GM18507 (cell line): ENCODE measurements at regions not wholly inside any gene's neighbourhood (a gene's known extent, or its start where the extent isn't known, plus 50 kb on each side); places are given as distances from the start of the nearest gene placed in this dataset.

Source experiments
- DNase-seq: peaks from one replicate; pipeline ENCODE4 v3.0.0; 2011; ENCODE audit warnings: low read depth; ENCODE audit not compliant: insufficient read length; ENCODE audit errors: extremely low spot score
- FAIRE-seq: peaks from 2 replicates; lab custom pipeline; 2011; peaks lifted over from hg19 to GRCh38; lab: Jason Lieb, UNC

- DNase-seq (no peak), FAIRE-seq (no peak)
Observed at GRCh38 chr1:80445033-80445432, 1355.7 kb upstream of the ADGRL2 start.

DNA sequence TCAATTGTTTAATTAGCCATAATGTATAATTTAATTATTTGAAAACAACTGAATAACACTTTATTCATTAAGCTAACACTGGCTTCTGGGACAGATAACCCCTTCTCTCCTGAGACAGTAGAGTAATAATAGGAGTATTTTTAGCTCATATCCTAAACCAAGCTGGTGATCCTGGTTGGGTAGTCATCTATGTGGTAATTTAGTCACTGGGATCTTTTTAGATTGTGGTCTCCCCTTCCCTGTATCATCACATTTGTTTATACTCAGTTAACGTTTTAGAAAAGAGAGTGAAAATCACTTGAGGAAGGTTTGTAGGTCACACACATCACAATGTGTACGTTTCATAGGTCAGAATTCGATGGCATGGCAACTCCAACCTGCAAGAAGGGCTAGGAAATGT is 1356.6 kb upstream of the ADGRL2 start:
- FAIRE-seq (no peak), DNase-seq (no peak)

- FAIRE-seq (no peak), DNase-seq (no peak)
Observed at GRCh38 chr1:80441664-80442063, 1359.1 kb upstream of the ADGRL2 start.

DNA sequence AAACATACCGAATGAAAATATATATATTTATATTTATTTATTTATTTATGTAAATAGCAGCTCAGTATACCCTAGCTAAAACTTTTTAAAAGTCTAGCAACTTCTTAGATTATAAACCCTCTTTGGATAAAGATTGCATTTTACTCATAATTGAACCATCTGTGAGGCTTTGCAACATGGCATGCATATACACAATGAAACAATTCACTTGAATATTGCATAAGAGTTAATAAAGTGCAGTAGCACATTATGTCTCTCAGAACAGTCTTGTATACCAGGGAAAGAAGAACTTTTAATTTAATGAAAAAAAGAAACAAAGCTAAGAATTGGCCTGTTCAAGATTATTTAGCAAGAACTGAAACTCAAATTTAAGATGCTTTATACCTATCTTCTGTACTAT is 1363.9 kb upstream of the ADGRL2 start:
- DNase-seq (no peak), FAIRE-seq (no peak)

GRCh38 chr1:80427881-80428280 is 1372.9 kb upstream of the ADGRL2 start:
- FAIRE-seq (no peak), DNase-seq (no peak)

DNA sequence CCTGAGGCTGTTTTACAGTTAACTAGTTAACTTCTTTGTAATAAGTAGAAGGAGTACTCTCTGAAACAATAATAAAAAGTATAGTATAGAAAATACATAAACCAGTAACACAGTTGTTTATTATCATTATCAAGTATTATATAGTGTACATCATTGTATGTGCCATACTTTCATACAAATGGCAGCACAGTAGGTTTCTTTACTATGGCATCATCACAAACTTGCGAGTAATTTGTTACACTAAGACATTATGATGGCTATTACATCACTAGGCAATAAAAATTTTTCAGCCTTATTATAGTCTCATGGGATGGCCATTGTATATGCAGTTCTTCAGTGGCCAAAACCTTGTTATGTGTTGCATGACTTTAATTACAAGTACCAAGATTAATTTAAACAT is 1376.5 kb upstream of the ADGRL2 start:
- FAIRE-seq (no peak), DNase-seq (no peak)

GRCh38 chr1:80418134-80418533 is 1382.6 kb upstream of the ADGRL2 start:
- DNase-seq (no peak), FAIRE-seq (no peak)

DNA sequence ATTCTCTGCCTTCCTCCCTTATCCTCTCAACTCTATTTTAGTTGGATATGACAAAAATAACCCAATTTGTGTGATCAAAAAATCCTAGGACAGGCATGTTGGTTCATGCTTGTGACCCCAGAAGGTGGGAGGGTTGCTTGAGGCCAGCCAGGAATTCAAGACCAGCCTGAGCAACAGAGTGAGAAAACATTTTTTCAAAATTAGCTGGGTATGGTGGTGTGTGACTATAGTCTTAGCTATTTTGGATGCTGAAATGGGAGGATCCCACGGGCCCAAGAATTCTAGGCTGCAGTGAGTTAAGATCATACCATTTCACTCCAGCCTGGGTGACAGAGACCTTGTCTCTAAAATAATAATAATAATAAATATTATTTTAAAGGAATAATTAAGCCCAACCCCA is 1383.1 kb upstream of the ADGRL2 start:
- FAIRE-seq (no peak), DNase-seq (no peak)

DNA sequence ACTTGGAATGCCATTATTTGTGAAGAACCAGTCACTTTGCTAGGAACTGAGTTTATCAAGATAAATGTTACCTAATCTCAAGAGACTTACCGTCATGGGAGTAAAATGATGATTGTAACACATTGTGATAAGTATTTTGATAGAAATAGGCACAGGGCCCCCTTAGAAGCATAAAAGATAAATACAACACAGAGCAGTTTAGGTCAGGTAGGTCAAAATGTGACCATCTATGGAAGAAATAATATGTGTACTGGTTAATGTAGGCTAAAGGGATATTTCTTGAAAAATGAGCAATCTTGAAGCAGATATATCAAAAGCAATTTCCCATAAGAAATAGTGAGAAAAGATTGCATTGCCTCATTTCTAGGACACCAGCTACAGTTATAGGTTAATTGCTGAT is 1386.8 kb upstream of the ADGRL2 start:
- FAIRE-seq = no peak
- no peak for DNase-seq

GRCh38 chr1:80410233-80410632 is 1390.5 kb upstream of the ADGRL2 start:
- DNase-seq (no peak), FAIRE-seq (no peak)

GRCh38 chr1:80403471-80403893 is 1397.0 kb upstream of the ADGRL4 start:
- DNase-seq (no peak), FAIRE-seq (no peak)

- no peak for FAIRE-seq
- DNase-seq = no peak
Observed at GRCh38 chr1:80402625-80403024, 1396.1 kb upstream of the ADGRL4 start.

DNA sequence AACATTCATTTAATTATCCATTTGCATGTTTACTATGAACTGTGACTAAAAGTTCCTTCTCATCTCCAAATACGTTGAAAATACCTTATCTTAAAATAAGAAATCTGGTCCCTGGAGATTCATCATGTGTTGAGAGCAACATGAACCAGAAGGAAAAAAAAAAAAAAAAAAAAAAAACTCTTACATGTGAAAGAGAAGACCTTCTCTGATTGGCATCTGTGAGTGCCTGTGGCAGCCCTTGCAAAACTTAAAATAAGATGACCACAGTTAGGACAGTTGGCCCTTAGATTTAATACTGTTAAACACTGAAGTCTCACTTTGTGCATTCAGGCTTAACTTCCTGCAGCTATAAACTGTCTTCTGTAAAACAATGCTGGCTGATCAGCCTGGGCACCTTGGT is 1395.2 kb upstream of the ADGRL4 start:
- no peak for DNase-seq
- no peak for FAIRE-seq

DNA sequence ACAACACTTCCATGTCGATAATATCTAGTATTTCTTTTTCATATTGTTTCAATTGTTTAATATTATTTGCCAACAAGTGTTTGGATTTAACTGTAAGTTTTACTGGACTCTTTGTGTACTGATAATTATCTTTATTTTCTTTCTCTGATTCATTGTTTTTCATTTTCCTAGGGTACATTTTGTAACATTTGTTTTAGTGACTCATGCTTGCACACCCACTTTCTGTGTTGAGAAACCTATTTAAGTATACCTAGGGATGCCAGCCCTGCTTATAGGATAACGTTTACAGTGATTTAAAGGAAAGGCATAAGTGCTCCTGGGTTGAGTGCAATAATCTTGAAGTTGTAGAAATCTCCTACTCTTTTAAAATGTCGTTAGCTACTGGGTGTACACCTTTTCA is 1386.0 kb upstream of the ADGRL4 start:
- DNase-seq = no peak

DNA sequence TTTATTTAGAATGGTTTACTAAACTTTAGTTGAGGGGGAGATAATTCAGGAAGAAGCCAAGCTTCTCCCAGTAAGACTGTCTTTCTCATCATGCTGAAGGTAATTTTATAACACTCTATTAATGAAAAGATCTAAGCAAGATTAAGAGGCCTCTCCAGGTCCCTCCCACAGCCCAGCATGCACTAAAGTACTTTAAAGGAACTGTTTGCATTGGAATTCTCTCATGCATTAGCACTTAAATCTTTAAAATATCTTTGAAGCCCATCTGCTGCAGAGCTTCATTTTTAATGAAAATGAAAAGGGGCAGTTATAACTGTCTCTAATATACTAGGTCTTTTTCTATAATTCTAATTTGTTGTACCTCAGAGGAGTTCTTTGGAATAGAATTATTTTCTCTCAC is 1379.1 kb upstream of the ADGRL4 start:
- FAIRE-seq (no peak), DNase-seq (no peak)

More for the DNA sequence above, 1386.0 kb upstream of the ADGRL4 start:
- no peak for FAIRE-seq

- no peak for FAIRE-seq
Observed at GRCh38 chr1:80384959-80385358, 1378.4 kb upstream of the ADGRL4 start.

DNA sequence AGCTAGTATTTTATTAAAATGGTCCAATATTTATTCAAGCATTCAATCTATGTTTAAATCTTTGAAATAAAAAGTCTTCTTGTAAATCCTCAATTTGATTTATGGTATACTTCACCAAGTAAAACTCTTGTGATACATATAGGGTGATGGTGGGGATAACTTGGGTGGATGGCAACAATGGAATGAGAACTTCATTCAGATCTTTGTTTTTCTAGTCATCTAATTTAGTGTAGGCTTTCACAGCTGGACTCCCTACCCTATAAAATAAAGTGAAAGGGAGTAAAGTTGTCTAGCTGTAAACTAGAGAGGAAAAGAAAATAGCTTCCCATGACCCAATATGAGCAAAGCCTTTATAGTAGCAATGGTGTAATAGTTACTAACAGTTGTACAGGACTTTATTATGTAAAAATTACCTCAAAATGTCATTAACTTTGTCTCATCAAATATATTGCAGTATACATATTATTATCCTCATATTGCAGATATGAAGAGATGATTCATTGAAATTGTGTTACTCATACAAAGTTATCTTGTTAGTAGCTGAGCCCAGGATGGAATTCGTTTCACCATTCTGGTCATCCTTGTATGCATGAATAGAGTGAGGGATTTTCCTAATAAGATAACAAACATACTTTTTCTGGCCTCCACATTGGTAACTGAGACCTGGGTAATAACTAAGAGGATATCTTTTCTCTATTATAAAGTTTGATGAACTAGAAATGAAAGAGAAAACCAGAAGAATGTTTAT is 1377.7 kb upstream of the ADGRL4 start:
- FAIRE-seq (no peak), DNase-seq (no peak)

More at GRCh38 chr1:80384959-80385358, 1378.4 kb upstream of the ADGRL4 start:
- no peak for DNase-seq

GRCh38 chr1:80375662-80376061 is 1369.1 kb upstream of the ADGRL4 start:
- FAIRE-seq (no peak), DNase-seq (no peak)

DNA sequence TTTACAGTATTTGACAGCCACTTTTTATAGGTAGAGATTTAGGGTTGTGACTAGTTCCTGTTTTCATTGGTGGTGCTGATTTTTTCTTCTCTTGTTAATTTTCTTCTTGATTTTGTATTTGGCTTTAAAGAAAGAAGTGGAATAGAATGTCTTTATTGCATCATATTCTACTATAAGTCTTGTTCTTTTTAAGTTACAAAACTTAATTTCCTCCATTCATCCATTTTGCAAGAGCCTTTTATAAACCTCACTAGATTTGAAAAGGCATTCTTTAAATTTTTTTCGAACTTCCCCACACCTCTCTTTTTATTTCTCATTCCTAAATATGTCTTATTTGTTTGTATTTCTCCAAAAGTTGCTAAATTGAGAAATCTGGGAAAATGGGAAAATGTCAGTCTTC is 1368.6 kb upstream of the ADGRL4 start:
- FAIRE-seq (no peak), DNase-seq (no peak)

DNA sequence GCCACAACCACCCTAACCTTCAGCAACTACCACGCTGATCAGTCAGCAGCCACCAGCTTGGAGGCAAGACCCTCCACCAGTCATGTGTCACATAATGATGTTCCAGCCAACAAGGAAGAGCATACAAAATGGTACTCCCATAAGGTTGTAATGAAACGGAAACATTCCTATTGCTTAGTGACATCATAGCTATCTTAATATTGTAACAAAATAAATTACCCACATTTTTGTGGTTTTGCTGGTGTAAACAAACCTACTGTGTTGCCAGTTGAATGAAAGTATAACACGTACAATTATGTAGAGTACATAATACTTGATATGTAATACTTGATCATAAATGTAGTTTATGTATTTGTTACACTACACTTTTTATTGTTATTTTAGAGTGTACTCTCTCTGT is 1363.2 kb upstream of the ADGRL4 start:
- no peak for DNase-seq
- FAIRE-seq = no peak

GRCh38 chr1:80367058-80367457 is 1360.5 kb upstream of the ADGRL4 start:
- FAIRE-seq (no peak), DNase-seq (no peak)
